Activated CD4-positive, alpha-beta T cell treated with anti-CD3 and anti-CD28 coated beads, Interleukin-2, Interleukin-4, amounts not matched to agents 100 ng/mL and 50 ng/mL, durations not matched to agents 16 hours and 8 hours (primary cell): ENCODE measurements at regions not wholly inside any gene's neighbourhood (a gene's known extent, or its start where the extent isn't known, plus 50 kb on each side); places are given as distances from the start of the nearest gene placed in this dataset.
A peak's percentile ranks its signal among the peaks of the same experiment; 100 is the strongest.

Experiments used
- DNase-seq: peaks from one replicate; pipeline ENCODE4 v3.0.0-alpha.2; 2020; ENCODE audit warnings: low spot score

DNA sequence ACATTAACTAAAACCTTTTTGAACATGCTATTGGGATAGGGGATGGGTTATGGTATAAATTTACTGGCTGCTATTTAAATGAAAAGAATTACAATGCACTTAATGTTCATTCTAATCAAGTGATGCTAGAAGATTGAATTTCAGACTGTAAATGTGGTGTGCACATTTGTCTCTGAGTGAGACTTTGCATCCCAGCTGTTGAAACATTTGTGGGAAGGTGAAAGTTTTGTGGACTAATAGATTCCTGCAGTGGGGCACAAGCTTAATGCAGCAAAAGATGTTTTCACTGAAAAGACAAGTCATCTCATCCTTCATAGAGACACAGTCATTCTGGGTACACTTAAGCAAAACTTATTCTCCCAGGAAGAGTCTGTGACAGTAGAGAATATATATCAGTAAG is 323.6 kb downstream of the NFIB start:
- no peak for DNase-seq

DNA sequence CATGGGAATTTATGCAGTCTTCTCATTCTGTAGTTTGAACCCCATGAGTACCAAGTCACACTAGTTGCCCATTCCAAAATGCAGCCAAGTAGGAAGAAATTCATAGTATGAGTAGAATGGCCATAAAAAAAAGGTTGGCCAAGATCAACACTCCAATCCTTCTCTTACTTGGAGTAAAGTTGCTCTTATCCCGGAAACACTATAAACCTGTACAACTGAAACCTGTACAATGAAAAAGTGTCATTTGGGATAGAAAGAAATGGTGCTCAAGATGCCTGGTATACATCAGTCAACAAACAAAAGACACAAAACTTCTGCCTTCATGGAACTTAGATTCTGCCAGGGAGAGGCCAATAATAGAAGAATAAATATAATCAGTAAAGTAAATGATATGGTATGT is 325.0 kb downstream of the NFIB start:
- no peak for DNase-seq

DNA sequence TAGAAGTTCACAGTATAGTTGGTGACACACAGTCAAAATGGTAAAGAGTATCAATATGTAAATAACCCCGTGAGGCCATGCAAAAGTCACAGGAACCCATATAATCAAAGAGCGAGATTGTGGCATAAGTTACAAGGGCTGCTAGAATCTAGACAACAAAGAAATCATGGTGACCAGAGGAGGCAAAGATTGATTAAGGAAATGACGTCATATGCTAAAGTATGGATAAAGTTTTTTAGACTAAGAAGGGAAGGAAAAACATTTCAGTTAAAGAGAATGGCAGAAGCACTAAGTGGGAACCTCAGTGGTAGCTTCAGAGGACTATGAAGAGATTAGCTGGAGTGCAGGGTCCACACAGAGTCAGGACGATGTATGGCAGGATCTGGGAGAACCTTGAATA is 330.3 kb downstream of the NFIB start:
- no peak for DNase-seq

DNA sequence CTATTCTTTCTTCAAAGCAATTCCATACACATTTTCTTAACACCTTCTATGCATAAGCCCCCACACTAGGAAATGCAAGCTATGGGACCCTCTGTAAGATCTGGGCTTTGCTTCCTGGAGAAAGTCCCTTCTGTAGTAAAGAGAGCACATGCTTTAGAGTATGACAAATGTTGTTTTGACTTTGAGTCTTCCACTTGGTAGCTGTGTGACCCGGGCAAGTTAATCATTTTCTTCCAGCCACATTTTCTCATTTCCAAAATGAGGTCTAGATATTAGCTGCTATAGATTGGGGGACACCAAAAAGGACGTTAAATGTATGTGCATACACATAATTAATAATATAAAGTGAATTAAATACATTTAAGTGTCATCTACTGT is 334.0 kb downstream of the NFIB start:
- DNase-seq: no peak

DNA sequence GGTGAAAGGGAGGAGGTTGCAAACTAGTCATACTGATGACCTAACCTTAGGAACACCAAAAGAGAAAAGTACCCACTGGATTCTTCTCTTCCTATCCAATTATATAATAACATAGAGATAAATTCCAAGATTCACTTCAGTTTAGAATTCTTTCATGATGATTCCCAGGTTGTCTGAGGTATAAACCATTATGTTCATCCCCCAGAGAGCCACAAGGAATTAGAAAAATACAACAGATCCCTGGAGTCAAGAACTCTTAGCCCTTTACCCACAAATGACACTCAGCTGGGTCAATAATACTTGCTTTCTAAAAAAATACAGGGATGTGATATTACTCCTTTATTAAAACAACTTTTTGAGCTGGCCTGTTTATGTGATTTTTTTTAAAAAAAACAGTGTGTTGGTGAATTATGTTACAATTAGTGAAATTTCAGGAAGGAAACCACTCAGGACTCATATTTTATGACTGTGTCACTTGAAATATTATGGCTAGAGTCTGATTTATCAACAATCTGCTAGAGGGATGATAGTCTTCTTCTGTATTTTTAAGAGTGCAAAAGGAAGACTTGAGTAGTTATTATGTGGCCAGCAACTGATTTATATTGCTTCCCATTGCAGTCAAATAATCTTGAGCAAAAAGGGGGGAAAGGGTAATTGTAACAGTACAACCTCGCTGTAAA is 338.2 kb downstream of the NFIB start:
- no peak for DNase-seq

DNA sequence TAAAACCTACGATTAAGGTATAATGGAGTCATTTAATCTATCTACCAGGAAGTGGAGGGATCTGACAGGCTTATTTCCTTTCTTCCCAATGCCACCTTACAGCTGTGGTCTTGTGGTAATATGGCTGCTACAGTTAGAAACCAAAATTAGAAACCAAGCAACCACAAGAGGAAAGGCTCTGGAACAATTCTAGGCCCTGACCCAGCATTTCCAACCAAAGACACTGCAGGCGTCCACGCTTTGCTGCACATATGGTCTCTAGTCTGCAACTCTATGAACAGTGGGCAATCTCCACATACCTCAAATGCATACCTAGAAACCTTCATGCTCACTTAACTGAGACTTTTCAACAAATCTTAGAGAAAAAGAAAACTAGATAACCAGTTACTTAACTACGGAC is 339.1 kb downstream of the NFIB start:
- DNase-seq: no peak

DNA sequence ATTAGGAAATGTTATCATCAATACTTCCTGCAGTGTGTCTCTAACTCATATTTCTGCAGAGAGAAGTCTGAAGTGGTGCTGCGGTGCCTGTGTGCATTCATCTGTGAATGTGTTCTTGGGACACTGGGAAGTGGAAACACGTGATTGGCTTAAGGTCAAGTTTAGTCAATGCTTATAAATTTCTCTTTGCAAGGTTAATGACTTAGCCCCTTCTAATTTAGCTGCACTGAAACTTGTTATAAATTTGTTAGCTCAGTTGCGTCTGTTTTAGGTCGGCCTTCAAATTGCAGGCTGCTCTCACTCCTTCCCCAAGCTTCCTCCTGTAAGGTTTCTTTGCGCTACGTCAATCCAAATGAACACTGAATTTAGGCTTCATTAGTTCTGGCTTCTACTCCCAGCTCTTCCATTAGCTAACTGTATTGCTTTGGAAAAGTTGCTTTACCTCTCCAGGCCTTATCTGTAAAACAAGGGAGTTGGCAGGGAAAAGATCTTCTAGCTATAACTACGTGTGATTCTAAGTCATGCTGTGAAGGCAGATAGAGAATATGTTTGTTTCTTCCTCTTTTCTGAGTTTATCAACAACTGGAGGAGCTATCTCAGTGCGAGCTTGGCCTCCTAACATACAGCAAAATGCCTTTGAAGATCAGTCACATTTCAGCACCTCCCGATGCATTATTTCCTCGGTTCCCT is 341.8 kb downstream of the NFIB start:
- DNase-seq: no peak

DNA sequence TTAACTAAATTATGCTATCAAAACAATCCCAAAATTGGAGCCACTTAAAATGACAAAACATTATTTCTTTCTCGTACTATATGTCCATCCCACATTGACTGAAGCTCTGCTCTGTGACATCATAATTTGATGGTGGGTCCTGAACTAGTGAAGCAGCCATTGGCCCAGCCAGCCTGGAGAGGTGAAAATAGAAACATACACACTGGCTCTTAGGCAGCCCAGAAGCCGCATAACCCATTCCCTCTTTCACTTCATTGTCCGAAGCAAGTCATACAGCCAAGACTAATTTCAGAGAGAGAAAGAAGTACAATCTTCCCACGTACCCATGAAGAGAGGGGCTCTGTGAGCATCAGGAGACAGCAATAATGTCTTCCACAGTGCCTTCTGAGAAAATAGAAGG is 342.5 kb downstream of the NFIB start:
- DNase-seq: no peak

DNA sequence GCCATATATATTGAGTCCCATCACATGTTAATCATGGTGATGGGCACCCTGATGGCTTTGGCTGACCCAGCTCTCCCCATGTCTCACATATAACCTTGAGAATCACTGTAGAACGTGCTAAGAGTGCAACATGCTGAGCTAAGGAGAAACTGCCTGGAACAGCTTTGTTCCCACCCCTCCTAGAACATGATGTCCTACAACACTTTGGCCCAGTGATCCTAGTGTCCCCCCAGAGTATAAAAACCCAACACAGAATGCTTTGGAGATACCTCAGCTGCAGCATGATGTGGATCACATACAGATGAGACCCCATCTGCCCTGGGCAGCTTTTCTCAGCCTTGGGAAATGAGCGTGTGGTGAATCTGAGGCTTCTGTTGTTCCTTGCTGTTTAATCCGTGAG is 343.5 kb downstream of the NFIB start:
- DNase-seq: no peak

DNA sequence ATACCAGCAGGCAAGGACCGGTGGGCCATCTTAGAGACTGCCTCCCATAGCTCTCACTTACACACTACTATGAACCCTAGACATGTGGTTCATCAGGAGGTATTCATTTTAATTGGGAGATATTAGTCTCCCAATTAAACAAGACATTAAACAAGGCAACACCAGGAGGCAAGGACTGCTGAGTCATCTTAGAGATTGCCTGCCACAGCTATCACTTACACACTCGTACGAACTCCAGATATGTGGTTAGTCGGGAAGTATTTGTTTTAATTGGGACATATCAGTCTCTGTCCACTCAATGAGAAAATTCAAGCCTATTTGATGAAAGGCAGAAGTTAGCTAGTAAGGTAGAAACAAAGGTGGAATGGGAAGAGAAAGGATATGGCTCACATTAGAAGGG is 343.9 kb downstream of the NFIB start:
- no peak for DNase-seq

DNA sequence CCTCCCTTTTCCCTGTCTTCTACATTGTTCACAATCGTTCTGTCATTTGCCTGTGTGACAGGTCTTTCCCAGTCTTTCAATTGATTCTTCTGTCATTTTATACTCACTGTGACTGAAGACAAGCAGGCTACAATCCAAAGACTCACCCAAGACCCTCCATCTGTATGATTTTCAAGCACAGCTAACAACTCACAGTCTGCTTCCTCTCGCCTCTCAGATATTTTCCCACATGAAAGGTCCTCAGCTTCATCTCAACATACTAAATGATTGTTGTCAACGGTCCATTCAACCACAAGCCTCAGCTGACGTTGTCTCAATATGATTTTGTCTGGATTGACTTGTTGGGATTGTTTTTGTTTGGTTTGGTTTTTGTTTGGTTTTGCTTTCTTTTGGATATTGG is 346.5 kb downstream of the NFIB start:
- DNase-seq: no peak

DNA sequence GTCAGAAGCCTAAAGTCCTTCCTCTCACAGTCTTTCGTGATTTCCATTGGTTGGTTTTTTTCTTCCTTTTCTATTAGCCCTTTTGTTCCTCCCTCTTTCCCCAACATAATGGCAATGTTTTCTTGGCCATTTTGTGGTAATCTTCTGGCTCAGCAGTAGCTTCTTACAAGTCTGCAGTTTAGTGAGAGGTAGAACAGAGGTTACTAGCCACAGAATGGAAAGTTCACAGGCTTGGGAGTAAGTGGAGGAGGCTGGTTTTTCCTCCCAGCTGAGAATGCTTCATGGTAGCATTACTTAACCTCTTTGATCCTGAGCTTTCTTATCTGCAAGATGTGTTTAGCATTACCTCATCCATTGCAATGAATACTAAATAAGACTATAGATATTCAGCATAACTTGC is 346.9 kb downstream of the NFIB start:
- no peak for DNase-seq

DNA sequence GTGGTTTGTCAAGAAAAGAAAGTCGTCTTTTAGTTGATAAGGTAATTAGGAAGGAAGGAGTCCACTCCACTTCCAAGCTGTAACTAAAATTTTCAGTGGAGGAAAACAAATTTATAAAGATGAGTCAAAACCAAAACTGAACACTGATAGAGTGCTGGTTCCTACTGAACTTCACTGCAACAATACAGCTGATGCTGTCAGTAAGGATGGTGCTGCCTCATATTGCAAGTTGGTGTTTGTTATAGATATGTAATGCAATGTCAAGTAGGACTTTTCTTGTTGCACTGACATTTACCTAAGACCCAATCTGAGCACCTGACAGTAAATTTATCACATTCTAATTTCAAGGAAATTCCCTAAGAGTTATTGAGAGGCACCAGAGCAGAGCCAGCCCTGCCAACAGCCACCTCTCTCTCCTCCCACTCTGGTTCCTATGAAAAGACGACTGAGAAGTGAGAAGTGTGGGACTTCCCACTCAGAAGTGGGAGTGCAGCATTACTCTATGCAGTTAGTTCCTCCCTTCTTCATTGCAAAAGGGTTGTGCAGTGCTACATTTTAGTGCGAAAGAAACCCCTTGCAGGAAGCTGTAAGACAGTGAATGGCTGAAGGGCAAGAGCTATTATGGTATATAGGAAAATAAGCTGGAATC is 350.8 kb downstream of the NFIB start:
- no peak for DNase-seq

DNA sequence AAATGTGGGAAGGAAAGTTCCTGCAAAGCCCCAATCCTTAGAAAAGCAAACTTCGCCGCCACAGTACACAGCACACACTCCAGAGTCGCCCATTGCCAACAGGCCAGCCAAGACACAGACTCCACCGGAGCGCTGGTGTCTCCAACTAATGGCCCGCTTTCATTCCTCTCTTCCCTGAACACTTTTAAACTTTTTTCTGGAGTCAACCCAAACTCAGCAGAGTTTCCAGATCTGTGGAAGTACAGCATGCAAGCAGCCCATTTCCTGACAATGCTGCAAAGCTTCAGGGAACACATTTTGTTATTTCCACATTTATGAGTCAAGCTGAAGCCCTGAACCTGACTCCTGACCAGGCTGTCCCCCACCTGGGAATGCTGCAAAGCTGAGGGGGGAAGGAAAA is 351.9 kb downstream of the NFIB start:
- DNase-seq: no peak

DNA sequence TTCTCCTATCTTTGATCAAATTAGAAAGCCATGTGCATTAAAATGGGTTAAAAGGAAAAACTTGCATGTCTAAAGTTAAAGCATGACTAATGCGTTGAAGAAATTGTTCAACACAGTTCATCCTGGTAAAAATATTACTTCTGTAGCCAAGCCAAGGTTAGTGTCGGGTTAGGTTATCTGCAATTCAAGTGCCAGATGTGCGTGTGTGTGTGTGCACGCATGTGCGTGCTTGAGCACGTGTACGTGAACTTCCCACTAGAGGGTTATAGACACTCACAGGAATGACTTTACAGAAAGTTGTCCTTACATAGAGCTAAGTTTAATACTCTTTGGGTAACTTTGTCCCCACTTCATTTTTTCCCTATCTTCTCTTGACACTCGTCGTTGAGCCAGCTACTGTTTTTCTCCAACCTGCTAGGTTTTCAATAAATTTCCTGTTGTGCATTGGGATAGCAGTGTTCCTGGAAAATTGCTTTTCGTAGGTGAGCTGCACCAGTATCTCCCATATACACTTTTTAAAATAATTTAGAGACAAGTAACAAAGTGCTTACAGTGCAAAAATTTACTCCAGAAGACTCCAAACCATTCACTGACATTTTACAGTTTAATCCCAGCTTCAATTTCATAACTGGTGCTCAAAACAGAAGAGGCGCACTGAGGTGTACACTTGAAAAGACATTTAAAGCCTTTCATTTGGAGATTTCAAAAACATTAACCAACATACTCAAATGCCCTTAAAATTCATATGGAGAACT is 353.8 kb downstream of the NFIB start:
- no peak for DNase-seq

DNA sequence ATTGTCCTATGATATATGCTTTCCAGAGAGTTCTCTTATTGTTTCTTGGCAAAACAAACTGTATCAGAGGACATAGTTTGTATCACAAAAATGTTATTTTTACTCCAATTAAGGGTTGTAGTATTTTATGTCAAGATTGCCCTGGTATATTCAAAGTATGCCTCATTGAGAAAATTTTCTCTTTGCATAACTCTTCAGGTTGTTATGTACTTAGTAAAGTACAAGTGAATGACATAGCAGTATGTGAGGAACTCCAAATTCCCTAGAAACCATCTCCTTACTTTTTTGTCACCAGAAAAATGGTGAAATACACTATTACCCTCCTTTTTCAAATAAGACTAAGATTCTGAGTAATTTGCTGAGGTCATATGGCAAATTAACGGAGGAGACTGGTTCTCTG is 355.3 kb downstream of the NFIB start:
- no peak for DNase-seq

DNA sequence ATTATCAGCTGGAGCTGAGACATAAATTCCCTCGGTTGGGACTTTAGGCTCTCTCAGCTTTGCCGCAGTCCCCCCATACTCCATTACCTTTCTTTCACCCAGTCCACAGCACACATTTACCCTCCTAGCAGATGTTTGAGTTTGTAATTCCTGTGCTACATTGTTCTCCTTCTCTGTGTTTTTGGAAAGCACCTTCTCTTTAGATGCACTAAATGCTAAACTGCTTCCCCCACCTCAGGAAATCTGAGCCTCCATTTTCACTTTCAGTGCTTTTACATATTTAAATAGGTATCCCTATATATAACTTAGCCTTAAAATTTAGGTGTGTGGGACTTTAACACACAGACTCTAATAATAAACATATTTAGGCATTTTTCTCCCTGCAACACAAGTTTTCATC is 356.9 kb downstream of the NFIB start:
- DNase-seq: no peak

DNA sequence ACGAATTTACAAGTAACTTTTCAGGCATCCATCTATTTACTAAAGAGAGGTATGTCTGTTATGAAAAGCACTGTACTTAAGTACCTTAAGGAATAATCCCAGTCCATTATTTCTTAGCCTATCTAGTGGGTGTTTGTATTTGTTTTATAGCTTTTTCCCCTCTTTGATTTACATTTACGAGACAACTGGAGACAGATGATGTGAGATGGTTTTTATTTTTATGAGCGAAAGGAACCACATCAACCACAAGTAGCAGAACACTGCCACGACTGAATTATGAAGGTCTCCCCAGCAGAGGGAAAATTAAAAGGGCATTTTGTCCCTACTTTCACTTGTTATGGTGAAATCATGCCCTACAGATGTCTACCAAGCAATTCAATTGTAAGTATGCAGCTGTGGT is 357.8 kb downstream of the NFIB start:
- no peak for DNase-seq

DNA sequence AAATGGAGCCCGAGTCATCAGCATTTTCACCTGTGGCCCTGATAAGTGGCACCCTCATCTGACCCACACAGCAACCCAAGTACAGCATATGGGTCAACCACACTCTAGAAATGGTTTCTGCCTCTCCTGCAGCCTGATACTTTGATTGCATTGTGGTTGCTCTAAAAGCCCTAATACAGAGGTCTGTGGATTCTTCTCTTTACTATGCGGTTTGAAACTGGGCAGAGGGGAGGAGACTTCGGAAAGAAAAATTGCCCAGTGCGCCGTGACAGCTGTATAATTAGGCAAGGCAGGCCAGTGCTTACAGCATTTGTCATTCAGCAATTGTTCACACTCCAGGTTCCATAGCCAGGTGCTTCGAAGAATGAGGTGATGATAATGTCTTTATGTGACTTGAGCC is 361.0 kb downstream of the NFIB start:
- no peak for DNase-seq

DNA sequence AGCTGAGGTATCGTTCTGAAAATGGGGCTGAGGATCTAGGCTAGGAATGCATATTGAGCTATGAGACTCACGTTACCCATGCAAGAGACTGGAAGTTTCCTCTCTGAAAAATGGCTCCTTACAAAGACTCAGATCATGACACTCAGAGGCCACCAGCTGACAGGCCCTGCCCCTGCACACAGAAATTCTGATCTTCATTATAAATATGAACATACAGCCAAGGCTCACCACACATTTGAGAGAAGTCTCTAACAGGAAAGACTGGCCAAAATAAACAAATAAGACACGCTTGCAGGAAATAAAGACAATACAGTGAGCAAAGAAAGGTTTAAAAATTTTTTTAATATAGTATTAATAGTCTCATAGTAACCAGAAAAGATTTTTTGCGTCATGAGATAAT is 365.9 kb downstream of the NFIB start:
- no peak for DNase-seq

DNA sequence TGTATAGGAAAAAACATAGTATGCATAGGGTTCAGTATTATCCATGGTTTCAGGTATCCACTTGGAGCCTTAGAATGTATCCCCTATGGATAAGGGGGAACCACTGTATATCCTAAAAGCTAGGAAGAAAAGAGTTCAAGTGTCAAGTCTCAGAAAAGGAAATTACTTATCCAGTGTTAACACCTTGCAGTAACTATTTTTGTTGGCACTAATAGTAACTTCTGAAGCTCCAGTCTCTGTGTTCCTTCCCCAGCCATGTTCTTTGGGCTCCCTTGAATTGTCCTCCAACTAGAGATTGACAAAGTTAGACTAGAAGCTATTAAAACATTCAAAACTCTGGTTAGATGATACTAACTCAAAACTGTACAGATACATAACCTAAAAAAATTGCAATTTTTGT is 370.8 kb downstream of the NFIB start:
- no peak for DNase-seq

DNA sequence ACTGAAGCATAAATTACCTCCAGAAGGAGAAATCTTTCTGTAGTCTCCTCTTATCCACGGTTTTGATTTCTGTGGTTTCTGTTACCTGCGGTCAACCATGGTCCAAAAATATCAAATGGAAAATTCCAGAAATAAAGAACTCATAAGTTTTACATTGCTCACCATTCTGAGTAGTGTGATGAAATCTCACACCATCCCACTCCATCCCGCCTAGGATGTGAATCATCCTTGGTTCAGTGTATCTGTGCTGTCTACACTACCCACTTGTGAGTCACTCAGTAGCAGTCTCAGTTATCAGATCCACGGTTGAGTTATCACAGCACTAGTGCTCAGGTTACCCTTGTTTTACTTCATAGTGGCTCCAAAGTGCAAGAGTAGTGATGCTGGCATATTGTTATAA is 371.2 kb downstream of the NFIB start:
- DNase-seq: peak; percentile 6

DNA sequence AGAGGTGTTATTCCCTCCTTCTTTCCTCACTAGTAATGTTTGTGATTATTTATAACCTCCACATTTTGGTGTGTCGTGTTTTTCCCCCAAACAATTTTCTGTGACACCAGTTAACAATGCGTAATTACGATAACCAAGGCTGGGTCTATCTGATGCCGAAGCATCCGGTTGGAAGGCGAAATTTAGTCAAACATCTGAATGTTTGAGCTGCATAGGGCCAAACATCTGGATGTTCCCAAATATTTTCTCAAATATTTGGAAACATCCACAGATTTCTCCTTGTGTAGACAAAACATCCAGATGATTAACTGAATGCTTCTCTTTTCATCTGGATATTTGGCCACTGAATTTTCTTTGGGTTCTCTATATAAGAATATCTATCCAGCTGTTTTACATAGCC is 371.7 kb downstream of the NFIB start:
- no peak for DNase-seq
